ENCODE measurements at regions not wholly inside any gene's neighbourhood (a gene's known extent, or its start where the extent isn't known, plus 50 kb on each side); places are given as distances from the start of the nearest gene placed in this dataset.
"Not testable (repeated sequence)": the region's sequence is repeated elsewhere in the genome, so short reads cannot be mapped to it uniquely, and the experiment has no call there.

GRCh38 chr16:29231244-29231643, 175.3 kb downstream of the NPIPB11 start:
- no peak for DNase-seq

- no peak for DNase-seq
These were observed 175.8 kb downstream of the NPIPB11 start for GRCh38 chr16:29230671-29231096.

DNA sequence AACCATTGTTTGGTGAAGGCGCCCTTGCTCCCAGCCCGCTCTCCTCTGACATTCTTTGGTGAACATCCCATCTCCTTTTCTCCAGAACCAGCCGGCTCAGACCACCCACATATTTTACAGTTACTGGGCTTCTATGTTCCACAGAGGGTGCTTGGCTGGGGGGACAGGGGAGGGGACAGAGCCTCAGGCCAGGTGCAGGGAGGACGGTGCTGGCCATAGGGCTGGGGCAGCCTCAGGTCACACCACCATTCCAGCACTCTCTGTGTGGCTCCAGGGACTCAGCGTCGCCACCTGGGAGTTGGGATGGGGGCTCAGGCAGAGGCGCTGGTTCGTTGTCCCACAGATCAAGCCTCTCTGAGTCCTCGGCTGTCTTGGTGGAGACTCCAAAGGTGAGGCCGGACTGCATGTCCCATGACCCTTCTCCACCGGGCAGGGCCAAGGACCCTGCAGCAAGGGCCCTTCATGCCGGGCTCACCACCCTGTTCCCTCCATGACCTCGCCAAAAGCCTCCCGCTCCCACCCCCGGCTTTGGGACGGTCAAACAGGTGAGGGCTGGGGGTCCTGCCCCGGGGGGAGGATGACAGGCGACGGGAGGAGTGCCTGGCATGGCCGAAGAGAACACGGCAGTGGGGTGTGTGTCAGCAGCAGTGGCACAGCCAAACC, 176.4 kb downstream of the NPIPB11 start:
- not testable (repeated sequence) for DNase-seq

GRCh38 chr16:29229616-29230005, 176.9 kb downstream of the NPIPB11 start:
- DNase-seq, result not testable (repeated sequence)

DNA sequence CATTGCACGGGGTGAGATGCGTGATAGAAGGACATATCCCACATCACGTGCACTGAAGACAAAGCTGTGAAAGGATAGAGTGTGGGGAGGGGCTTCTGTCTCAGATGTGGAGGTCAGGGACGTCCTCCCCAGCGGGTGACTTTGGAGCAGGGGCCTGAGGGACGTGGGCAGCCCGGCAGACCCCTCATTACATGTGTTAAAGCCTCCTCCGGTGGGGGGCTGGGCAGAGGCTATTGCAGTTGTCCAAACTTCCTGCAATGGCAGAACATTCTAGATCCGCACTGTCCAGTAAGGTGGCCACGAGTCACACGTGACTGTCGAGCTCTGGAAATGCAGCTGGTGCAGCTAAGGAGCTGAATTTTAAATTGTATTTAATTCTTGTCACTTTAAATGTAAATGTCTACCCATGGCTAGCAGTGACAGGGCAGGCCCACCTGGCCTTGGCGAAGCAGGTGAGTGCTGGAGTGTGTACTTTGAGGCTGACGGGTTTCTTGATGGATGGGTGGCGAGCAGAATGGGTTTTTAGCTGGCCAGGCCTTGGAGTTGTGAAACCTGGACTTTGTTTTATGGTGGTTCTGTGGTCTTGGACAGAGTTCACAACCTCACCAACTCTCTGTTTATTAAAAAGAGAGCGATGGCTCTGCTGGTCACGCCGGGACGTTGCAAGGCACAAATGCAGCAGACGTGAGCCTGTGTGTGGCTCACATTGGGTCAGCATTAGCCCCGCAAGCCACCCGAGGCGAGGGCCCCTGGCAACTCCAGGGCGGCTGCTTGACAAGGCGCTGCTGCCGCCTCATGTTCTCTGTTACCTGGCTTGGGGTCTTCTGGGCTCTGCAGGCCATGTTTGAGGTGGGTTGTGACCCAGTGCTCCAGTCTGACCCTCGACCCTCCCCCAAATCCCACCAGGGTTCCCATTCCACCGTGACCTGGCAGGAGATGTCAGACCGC, 177.6 kb downstream of the NPIPB11 start:
- DNase-seq, result not testable (repeated sequence)

DNA sequence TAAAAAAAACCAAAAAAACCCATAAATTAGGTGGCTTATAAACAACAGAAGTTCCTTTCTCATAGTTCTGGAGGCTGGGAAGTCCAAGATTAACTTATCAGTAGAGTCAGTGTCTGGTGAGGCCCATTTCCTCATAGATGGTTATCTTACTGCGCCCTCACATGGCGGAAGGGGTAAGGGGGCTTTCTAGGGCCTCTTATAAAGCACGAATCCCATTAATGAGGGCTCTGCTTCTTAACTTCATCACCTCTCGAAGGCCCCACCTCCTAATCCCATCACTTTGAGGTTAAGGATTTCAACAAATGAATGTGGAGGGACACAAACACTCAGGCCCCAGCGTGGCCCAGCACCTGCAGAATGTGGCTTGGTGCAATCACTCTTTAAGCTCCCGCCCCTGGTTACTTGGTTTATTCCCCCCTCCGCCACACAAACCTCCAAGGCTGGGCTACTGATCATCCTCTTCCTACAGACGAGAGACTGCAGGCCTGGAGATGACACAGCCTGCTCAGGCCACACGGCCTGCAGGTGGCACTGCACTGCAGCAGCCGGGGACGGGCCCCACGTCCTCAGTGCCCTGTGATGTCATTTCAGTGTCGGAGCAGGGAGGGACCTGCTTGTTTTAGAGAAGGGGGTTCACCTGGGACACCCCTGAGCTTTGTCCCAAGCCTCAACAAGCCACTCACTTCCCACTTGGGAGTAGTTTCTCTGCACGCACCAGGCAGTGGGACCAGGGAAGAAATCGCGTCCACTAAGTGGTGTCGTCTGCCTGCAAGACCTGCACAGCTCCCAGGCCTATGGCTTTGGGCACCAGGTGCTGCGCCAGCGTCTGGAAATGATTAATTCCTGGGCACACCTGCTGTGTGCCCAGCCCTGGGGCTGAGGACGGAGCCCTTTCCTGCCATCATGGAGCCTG, 178.5 kb downstream of the NPIPB11 start:
- not testable (repeated sequence) for DNase-seq

DNA sequence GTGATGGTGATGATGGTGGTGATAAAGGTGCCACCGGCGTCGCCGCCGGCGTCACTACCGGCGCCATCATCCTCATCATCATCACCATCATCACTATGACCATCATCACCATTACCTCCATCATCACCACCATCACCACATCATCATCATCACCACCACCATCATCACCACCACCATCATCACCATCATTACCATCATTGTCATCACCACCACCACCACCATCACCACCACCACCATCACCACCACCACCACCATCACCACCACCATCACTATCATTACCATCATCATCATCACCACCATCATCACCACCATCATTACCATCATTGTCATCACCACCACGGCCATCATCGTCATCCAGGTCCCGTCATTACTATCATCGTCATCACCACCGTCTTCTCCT, 179.7 kb downstream of the NPIPB11 start:
- no peak for DNase-seq

DNA sequence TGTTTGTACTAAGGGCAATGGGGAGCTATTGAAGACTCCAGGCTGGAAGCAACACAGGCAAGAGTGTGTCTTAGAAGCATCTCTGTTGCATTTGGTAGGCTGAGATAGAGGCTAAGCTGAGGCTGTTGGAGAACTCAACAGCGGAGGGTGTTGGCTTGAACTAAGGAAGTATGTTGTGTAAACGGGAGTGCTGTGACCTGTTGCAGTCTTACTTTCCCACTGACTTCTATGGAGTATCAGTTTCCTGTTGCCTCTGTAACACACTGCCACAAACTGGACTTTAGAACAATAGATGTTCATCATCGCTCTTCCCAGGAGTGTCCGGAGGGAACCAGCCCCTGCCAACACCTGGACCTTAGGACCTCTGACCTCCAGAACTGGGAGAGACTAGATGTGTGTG, 181.8 kb downstream of the NPIPB11 start:
- DNase-seq, result not testable (repeated sequence)

- not testable (repeated sequence) for DNase-seq
These were observed 183.9 kb downstream of the NPIPB11 start for GRCh38 chr16:29222615-29223014.

- not testable (repeated sequence) for DNase-seq
These were observed 184.5 kb downstream of the NPIPB11 start for GRCh38 chr16:29222008-29222407.

- not testable (repeated sequence) for DNase-seq
These were observed 185.1 kb downstream of the NPIPB11 start for GRCh38 chr16:29221281-29221955.

DNA sequence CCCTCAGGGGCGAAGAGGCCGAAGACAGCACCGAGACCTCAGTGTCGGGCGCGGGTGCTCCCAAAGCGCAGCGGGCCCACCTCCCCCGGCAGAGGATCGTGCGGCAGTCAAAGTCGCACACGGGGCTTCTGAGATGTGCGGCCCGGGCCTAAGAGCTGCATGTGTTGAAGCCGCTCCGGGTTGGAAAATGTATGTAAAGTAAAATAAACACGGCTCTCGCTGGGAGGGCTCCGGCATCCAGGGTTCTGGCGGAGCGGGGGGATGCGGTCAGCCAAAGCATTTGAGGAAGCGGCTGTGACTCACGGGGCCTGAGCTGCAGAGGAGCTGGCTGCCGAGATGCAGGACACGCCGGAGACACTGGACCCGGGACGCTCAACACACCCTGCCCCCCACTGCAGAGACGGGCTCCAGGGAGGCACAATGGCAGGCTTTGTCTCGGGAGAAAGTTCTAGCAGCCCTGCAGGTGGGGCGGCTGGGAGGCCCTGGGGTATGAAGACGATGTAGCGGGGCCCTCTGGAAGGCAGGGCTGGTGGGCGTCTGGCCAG, 185.8 kb downstream of the NPIPB11 start:
- not testable (repeated sequence) for DNase-seq

- not testable (repeated sequence) for DNase-seq
These were observed 186.4 kb downstream of the NPIPB11 start for GRCh38 chr16:29219966-29220646.

GRCh38 chr16:29219562-29219961, 186.9 kb downstream of the NPIPB11 start:
- not testable (repeated sequence) for DNase-seq

DNA sequence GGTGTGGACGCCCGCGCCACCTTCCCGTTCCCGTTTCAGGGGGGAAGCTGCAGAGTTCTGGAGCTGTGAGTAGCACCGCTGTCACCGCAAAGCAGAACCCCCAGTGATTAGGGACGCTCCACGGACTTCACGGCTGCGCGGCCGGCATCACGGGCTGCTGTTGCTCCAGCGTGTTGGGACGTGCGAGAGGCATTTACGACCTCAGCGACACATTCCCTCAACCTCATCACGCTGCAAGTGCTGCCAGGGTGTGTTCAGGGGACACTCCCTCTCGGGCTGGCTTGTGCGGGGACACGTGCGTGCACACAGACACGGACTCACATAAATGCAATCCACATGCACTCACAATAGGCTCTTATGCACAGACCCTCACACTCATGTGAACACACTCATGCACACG, 187.9 kb downstream of the NPIPB11 start:
- DNase-seq, result not testable (repeated sequence)

GRCh38 chr16:29218171-29218570, 188.3 kb downstream of the NPIPB11 start:
- DNase-seq, result not testable (repeated sequence)

DNA sequence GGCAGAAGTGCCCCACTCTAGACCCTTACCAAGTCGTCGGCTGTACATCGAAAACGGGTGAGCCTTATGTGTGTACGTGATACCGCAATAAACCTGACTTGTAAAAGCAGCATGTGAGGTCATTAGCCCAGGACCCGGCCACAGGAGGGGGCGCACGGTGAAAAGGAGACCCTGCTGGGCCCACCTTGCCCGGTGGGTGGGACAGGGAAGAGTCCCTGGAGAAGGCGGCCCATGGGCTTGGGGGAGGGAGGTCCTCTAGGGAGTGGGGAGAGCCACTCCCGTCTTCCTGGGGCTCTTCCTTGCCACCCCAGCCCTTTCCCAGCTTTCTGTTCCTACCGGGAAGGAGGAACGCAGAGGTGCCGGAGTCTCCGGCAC, 188.8 kb downstream of the NPIPB11 start:
- not testable (repeated sequence) for DNase-seq

DNA sequence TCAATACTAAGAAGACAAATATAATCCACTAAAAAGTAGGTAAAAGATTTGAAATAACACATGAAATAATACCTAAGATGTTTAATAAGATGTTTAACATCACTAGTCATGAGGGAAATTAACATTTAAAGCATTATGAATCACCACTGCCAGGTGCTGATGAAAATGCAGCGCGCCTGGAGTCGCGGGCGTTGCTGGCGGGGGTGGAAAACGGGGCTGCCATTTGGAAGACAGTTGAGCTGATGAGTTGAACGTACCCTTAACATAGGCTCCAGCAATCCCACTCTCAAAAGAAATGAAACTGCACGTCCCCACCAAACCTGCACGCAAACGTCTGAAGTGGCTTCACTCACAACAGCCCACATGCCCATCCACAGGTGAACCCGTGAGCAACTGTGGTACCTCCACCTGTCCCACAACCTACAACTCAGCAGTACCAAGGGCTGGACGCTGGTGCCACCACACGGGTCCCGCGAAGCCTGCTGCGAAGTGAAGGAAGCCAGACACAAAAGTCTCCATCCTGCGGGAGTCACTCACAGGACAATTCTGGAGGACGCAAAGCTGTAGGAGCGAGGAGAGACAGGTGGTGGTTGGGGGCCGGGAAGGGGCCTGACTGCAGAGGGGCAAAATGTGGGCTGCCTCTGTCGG, 189.3 kb downstream of the NPIPB11 start:
- not testable (repeated sequence) for DNase-seq

DNA sequence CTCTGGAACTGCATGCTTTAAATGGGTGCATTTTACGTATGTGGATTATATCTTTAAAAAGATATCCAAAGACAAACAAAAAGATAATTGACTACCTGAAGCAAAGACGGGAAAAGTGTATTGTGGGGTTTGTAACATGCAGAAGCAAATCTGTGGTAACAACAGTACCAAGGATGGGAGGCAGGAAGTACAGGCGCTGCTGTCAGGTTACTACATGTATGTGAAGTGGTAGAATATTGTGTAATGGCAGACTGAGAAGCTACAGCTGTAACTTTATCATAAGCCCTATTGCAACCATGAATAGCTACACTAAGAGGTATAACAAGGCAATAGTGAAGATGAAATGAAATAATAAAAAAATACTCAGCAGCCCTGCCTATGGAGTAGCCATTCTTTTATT, 192.7 kb downstream of the NPIPB11 start:
- DNase-seq, result not testable (repeated sequence)

DNA sequence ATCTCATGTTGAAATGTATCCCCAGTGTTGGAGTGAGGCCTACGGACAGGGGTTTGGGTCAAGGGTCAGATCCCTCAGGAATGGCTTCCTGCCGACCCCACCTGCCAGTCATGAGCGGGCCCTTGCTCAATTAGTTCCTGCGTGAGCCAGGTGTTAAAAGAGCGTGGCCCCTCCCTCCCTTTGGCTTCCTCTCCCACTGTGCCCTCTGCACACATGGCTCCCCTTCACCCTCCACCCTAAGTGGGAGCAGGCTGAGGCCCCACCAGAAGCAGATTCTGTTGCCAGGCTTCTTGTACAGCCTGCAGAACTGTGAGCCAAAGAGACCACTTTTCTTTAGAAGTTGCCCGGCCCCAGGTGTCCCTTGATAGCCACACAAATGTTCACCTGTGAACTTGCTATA, 193.3 kb downstream of the NPIPB11 start:
- not testable (repeated sequence) for DNase-seq
